ENCODE measurements at regions not wholly inside any gene's neighbourhood (a gene's known extent, or its start where the extent isn't known, plus 50 kb on each side); places are given as distances from the start of the nearest gene placed in this dataset.

DNA sequence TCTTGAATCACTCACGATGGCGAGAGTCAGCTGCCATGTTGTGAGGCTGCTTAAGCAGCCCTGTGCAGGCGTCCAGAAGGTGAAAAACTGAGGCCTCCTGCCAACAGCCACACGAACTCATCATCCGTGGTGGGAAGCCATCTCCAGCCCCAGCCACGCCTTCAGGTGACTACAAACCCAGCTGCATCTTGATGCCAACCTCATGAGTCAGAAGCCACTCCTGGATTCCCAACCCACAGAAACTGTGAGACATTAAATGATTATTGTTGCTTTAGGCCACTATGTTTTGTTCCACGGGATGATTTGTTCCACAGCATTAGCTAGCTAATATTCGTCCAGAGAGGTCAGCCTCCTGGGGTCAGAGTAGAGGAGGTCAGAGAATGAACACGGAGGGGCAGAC lies 80.5 kb downstream of the SNX5 start:
- Histone ChIP-seq H3K4me2 (ENCODE audit: low read length) (no peak overlapping the region), H4K20me1 (ENCODE audit: insufficient read depth, low read length) (no peaks in the 10 kb centered on the region), H3K27me3 (ENCODE audit: insufficient read depth, low read length) (no peaks in the 10 kb centered on the region), H3K79me2 (ENCODE audit: insufficient read depth, low read length) (no peaks in the 10 kb centered on the region), H3K9me3 (ENCODE audit: insufficient read depth, low read depth, low read length) (peaks cover 8% of the 10 kb centered on the region), H3K27ac (ENCODE audit: low read depth, low read length) (no peak overlapping the region), H3K4me1 (ENCODE audit: insufficient read depth, low read length) (no peaks in the 10 kb centered on the region), H3K36me3 (ENCODE audit: insufficient read depth, low read length) (no peaks in the 10 kb centered on the region), H2AFZ (ENCODE audit: low read depth, low read length) (no peak overlapping the region), H3K4me3 (ENCODE audit: insufficient read depth, low read depth, low read length) (no peak overlapping the region), H3K9ac (ENCODE audit: low read length) (no peak overlapping the region)
- Mint-ChIP-seq H3K4me3 (ENCODE audit: unreplicated experiment) (no peak overlapping the region), H3K27me3 (ENCODE audit: low read depth, unreplicated experiment) (peaks cover 3% of the 10 kb centered on the region), H3K9me3 (ENCODE audit: unreplicated experiment) (peaks cover 21% of the 10 kb centered on the region), H3K4me1 (ENCODE audit: low read depth, unreplicated experiment) (peaks cover 7% of the 10 kb centered on the region), H3K36me3 (ENCODE audit: low read depth, unreplicated experiment) (no peaks in the 10 kb centered on the region), H3K27ac (ENCODE audit: unreplicated experiment) (no peak overlapping the region)
- TF ChIP-seq EZH2 (IDR thresholded peaks at IDR 0.05; ENCODE audit: insufficient read depth, low read length), result no peak
- TF ChIP-seq, protein P1, sequence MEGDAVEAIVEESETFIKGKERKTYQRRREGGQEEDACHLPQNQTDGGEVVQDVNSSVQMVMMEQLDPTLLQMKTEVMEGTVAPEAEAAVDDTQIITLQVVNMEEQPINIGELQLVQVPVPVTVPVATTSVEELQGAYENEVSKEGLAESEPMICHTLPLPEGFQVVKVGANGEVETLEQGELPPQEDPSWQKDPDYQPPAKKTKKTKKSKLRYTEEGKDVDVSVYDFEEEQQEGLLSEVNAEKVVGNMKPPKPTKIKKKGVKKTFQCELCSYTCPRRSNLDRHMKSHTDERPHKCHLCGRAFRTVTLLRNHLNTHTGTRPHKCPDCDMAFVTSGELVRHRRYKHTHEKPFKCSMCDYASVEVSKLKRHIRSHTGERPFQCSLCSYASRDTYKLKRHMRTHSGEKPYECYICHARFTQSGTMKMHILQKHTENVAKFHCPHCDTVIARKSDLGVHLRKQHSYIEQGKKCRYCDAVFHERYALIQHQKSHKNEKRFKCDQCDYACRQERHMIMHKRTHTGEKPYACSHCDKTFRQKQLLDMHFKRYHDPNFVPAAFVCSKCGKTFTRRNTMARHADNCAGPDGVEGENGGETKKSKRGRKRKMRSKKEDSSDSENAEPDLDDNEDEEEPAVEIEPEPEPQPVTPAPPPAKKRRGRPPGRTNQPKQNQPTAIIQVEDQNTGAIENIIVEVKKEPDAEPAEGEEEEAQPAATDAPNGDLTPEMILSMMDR (IDR thresholded peaks at IDR 0.05; ENCODE audit: insufficient read depth, low read depth, low read length), result no peak
- FAIRE-seq, result no peak
- no peak for DNase-seq (ENCODE audit: low read depth)

DNA sequence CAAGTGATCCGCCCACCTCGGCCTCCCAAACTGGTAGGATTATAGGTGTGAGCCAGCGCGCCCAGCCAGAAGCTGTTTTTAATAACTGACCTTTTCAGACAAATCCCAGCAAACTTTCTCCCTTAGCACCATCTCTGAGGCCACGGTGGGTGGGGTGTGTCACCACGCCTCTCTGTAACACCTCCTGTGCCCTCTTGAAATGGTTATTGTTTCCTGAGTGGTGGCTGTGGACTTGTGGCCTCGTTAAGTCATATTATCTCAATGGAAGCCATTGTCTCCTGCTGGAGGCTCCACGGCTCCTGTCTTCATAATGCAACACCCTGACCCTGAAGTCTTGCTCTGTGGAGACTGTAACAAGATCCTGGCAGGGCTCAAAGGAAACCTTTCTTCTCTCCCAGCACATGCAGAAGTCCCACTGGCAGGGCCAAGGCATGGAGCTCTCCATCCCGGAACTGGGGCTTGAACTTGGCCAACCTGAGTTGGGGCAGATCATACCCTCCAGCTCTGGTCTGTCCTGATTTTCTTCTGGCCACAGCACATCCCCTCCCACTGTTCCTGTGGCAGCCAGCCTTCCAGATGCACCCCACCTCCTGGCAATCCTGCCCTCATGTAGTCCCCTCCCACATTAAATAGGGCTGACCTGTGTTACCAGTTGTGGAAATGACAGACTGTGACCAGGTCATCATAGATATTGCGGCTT lies 81.1 kb downstream of the SNX5 start:
- Histone ChIP-seq H3K79me2 (ENCODE audit: insufficient read depth, low read length) (no peaks in the 10 kb centered on the region), H3K36me3 (ENCODE audit: insufficient read depth, low read length) (no peaks in the 10 kb centered on the region), H3K27ac (ENCODE audit: low read depth, low read length) (no peak overlapping the region), H3K4me2 (ENCODE audit: low read length) (no peak overlapping the region), H4K20me1 (ENCODE audit: insufficient read depth, low read length) (no peaks in the 10 kb centered on the region), H3K4me3 (ENCODE audit: insufficient read depth, low read depth, low read length) (no peak overlapping the region), H3K27me3 (ENCODE audit: insufficient read depth, low read length) (no peaks in the 10 kb centered on the region), H3K9ac (ENCODE audit: low read length) (no peak overlapping the region), H3K4me1 (ENCODE audit: insufficient read depth, low read length) (no peaks in the 10 kb centered on the region), H3K9me3 (ENCODE audit: insufficient read depth, low read depth, low read length) (peaks cover 8% of the 10 kb centered on the region), H2AFZ (ENCODE audit: low read depth, low read length) (no peak overlapping the region)
- Mint-ChIP-seq H3K27ac (ENCODE audit: unreplicated experiment) (no peak overlapping the region), H3K4me3 (ENCODE audit: unreplicated experiment) (no peak overlapping the region), H3K4me1 (ENCODE audit: low read depth, unreplicated experiment) (peaks cover 7% of the 10 kb centered on the region), H3K27me3 (ENCODE audit: low read depth, unreplicated experiment) (peaks cover 3% of the 10 kb centered on the region), H3K9me3 (ENCODE audit: unreplicated experiment) (peaks cover 22% of the 10 kb centered on the region), H3K36me3 (ENCODE audit: low read depth, unreplicated experiment) (no peaks in the 10 kb centered on the region)
- DNase-seq (ENCODE audit: low read depth), result no peak
- no peak for TF ChIP-seq EZH2 (IDR thresholded peaks at IDR 0.05; ENCODE audit: insufficient read depth, low read length)
- TF ChIP-seq, protein P1 (IDR thresholded peaks at IDR 0.05; ENCODE audit: insufficient read depth, low read depth, low read length), result no peak
- no peak for FAIRE-seq

DNA sequence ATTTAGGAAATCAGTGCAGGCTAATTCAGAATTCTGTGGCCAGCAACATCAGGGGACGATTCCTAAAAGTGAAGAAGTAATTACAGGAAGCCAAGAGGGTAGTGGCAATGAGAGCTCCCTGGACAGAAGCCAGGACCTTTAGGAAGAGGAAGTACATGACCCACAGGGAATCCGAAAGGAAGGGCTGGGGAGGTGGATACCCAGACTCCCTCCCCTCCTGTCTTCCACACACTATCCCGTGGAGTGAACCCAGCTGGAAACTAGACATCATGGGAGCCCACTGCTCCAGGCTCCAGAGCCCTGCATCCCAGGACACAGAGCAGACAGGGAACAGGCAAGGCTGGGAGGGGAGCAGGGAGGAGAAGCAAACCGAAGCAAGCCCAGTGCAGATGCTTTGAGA lies 83.0 kb downstream of the SNX5 start:
- H3K9me3 Mint-ChIP-seq (ENCODE audit: unreplicated experiment), result peaks cover 22% of the 10 kb centered on the region
- H3K9me3 ChIP-seq (ENCODE audit: insufficient read depth, low read depth, low read length), result peaks cover 8% of the 10 kb centered on the region
- no peak overlapping the region for H3K4me2 ChIP-seq (ENCODE audit: low read length)
- H3K27ac Mint-ChIP-seq (ENCODE audit: unreplicated experiment), result no peak overlapping the region
- H3K9ac ChIP-seq (ENCODE audit: low read length), result no peak overlapping the region
- H4K20me1 ChIP-seq (ENCODE audit: insufficient read depth, low read length), result no peaks in the 10 kb centered on the region
- no peaks in the 10 kb centered on the region for H3K4me1 ChIP-seq (ENCODE audit: insufficient read depth, low read length)
- peaks cover 7% of the 10 kb centered on the region for H3K4me1 Mint-ChIP-seq (ENCODE audit: low read depth, unreplicated experiment)
- no peaks in the 10 kb centered on the region for H3K27me3 ChIP-seq (ENCODE audit: insufficient read depth, low read length)
- H3K79me2 ChIP-seq (ENCODE audit: insufficient read depth, low read length), result no peaks in the 10 kb centered on the region
- no peak overlapping the region for H3K27ac ChIP-seq (ENCODE audit: low read depth, low read length)
- peaks cover 3% of the 10 kb centered on the region for H3K27me3 Mint-ChIP-seq (ENCODE audit: low read depth, unreplicated experiment)
- H3K4me3 Mint-ChIP-seq (ENCODE audit: unreplicated experiment), result no peak overlapping the region
- H3K36me3 ChIP-seq (ENCODE audit: insufficient read depth, low read length), result no peaks in the 10 kb centered on the region
- DNase-seq (ENCODE audit: low read depth) (no peak), FAIRE-seq (no peak)
- TF ChIP-seq, protein P1 (IDR thresholded peaks at IDR 0.05; ENCODE audit: insufficient read depth, low read depth, low read length), result no peak
- no peak for TF ChIP-seq EZH2 (IDR thresholded peaks at IDR 0.05; ENCODE audit: insufficient read depth, low read length)
- H3K36me3 Mint-ChIP-seq (ENCODE audit: low read depth, unreplicated experiment), result no peaks in the 10 kb centered on the region
- H3K4me3 ChIP-seq (ENCODE audit: insufficient read depth, low read depth, low read length), result no peak overlapping the region
- H2AFZ ChIP-seq (ENCODE audit: low read depth, low read length), result no peak overlapping the region
